H1 (cell line): ENCODE measurements at regions not wholly inside any gene's neighbourhood (a gene's known extent, or its start where the extent isn't known, plus 50 kb on each side); places are given as distances from the start of the nearest gene placed in this dataset.

Source experiments
- BACH1 ChIP-seq: IDR thresholded peaks from 2 replicates; pipeline ENCODE4 v1.6.1; 2012; ENCODE audit warnings: low read length, improper control_type of control experiment
- RAD21 ChIP-seq, 2 experiments: IDR thresholded peaks in 1 of 2; conservative IDR thresholded peaks in 1 of 2; 2 replicates each; pipeline ENCODE4 v1.6.1; 2011; ENCODE audit warnings: low read depth in 2 of 2, low read length in 2 of 2, improper control_type of control experiment in 1 of 2, inconsistent platforms in 1 of 2, mild to moderate bottlenecking in 1 of 2, moderate library complexity in 1 of 2
- TF ChIP-seq, protein P1 (sequence below): IDR thresholded peaks from 2 replicates; pipeline ENCODE4 v1.6.1; 2012; ENCODE audit warnings: inconsistent platforms

DNA sequence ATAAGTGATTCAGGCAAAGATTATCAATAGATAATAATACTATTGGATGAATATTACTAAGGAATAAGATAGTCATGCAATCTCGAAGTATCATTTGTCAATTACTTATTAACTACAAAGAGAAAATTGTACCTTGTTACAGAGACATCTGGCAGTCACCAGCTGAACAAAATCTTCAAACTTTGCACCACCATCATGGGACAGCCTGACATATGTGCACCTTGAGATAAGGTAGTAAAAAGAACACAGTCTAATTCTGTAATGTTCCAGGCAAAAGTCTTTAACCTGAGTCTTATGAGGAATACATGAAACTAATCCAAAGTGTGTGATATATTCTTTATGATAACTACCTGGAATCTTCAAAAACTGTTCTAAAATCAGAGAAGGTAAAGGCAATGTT, 423.0 kb upstream of the ZNF608 start (continued):
- TF ChIP-seq, protein P1, sequence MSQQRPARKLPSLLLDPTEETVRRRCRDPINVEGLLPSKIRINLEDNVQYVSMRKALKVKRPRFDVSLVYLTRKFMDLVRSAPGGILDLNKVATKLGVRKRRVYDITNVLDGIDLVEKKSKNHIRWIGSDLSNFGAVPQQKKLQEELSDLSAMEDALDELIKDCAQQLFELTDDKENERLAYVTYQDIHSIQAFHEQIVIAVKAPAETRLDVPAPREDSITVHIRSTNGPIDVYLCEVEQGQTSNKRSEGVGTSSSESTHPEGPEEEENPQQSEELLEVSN, result no peak
- TF ChIP-seq RAD21 (IDR thresholded peaks at IDR 0.05 in 1 of 2, conservative IDR thresholded peaks at IDR 0.05 in 1 of 2; ENCODE audit: low read depth in 2 of 2, low read length in 2 of 2) (no peak), BACH1 (no peak)
